ENCODE measurements at regions not wholly inside any gene's neighbourhood (a gene's known extent, or its start where the extent isn't known, plus 50 kb on each side); places are given as distances from the start of the nearest gene placed in this dataset.

DNA sequence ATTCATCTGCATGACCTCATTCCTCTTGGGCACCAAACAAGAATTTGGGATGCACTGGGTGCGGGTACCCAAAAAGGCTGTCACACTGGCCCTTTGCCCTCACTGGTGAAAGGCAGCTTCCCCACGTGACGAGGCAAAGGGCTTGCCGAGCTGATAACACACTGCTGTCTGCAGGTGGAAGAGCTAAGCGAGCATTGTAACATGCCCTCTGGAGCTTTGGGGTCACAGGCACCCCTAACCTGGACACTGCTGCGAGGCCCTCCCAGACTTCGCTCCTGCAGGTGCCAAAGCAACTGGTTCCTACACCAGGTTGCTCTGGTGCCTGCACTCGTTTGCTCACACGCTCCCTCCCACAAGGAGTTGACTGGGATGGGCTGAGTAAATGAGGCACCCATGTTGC lies 1595.7 kb downstream of the HACE1 start:
- no peaks in the 10 kb centered on the region for H3K36me3 ChIP-seq (ENCODE audit: control insufficient read depth, insufficient read depth, low read length)
- H3K9me3 ChIP-seq (ENCODE audit: control insufficient read depth, low read length): no peaks in the 10 kb centered on the region
- Mint-ChIP-seq H3K27me3 (ENCODE audit: insufficient read depth) (no peaks in the 10 kb centered on the region), H3K27ac (no peak overlapping the region), H3K9me3 (peaks cover 2% of the 10 kb centered on the region), H3K4me3 (no peak overlapping the region), H3K4me1 (no peaks in the 10 kb centered on the region), H3K36me3 (ENCODE audit: low read depth) (no peaks in the 10 kb centered on the region)
- no peaks in the 10 kb centered on the region for H3K4me1 ChIP-seq (ENCODE audit: control insufficient read depth, insufficient read depth, low read length)
- H3K27ac ChIP-seq (ENCODE audit: low read depth, low read length): no peak overlapping the region
- H3K4me3 ChIP-seq (ENCODE audit: low read length): no peak overlapping the region
- H3K9ac ChIP-seq (ENCODE audit: extremely low read depth, low read length, poor library complexity, severe bottlenecking): no peak overlapping the region
- TF ChIP-seq, protein P1, sequence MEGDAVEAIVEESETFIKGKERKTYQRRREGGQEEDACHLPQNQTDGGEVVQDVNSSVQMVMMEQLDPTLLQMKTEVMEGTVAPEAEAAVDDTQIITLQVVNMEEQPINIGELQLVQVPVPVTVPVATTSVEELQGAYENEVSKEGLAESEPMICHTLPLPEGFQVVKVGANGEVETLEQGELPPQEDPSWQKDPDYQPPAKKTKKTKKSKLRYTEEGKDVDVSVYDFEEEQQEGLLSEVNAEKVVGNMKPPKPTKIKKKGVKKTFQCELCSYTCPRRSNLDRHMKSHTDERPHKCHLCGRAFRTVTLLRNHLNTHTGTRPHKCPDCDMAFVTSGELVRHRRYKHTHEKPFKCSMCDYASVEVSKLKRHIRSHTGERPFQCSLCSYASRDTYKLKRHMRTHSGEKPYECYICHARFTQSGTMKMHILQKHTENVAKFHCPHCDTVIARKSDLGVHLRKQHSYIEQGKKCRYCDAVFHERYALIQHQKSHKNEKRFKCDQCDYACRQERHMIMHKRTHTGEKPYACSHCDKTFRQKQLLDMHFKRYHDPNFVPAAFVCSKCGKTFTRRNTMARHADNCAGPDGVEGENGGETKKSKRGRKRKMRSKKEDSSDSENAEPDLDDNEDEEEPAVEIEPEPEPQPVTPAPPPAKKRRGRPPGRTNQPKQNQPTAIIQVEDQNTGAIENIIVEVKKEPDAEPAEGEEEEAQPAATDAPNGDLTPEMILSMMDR (conservative IDR thresholded peaks at IDR 0.05): no peak
- H3K27me3 ChIP-seq (ENCODE audit: control insufficient read depth, insufficient read depth, low read length, poor library complexity, severe bottlenecking): no peaks in the 10 kb centered on the region
- WGBS, 2 experiments (ENCODE audit: insufficient coverage in 1 of 2, insufficient read length in 1 of 2): 94 to 99% methylated on average over 9 of the region's 9 CpGs
- DNase-seq: no peak

DNA sequence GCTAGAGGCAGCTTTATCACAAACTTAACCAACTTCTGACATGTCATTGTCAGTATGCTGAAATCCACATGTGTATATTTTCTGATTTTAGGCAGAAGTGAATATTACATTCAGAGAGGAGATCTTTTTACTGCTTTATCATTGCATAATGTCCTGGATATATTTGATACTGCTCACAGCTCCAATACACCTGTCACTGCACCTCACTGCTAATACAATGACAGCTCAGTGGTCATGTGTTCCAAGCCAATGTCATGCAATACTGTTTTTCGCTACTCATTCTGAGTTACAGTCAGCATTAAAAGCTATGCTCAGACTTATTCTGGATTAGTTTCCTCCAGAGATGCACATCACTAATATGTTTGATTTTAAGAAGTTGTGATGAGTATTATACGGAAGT lies 1604.6 kb downstream of the HACE1 start:
- Mint-ChIP-seq H3K27me3 (ENCODE audit: insufficient read depth) (no peaks in the 10 kb centered on the region), H3K36me3 (ENCODE audit: low read depth) (no peaks in the 10 kb centered on the region), H3K4me1 (no peaks in the 10 kb centered on the region), H3K9me3 (peaks cover 2% of the 10 kb centered on the region), H3K4me3 (no peak overlapping the region), H3K27ac (no peak overlapping the region)
- DNase-seq: no peak
- Histone ChIP-seq H3K4me1 (ENCODE audit: control insufficient read depth, insufficient read depth, low read length) (no peaks in the 10 kb centered on the region), H3K9me3 (ENCODE audit: control insufficient read depth, low read length) (no peaks in the 10 kb centered on the region), H3K4me3 (ENCODE audit: low read length) (no peak overlapping the region), H3K36me3 (ENCODE audit: control insufficient read depth, insufficient read depth, low read length) (no peaks in the 10 kb centered on the region), H3K27ac (ENCODE audit: low read depth, low read length) (no peak overlapping the region), H3K9ac (ENCODE audit: extremely low read depth, low read length, poor library complexity, severe bottlenecking) (no peak overlapping the region), H3K27me3 (ENCODE audit: control insufficient read depth, insufficient read depth, low read length, poor library complexity, severe bottlenecking) (no peaks in the 10 kb centered on the region)
- 79 to 100% methylated on average over 2 of the region's 2 CpGs for WGBS, 2 experiments (ENCODE audit: insufficient coverage in 1 of 2, insufficient read length in 1 of 2)
- TF ChIP-seq, protein P1 (conservative IDR thresholded peaks at IDR 0.05): no peak

DNA sequence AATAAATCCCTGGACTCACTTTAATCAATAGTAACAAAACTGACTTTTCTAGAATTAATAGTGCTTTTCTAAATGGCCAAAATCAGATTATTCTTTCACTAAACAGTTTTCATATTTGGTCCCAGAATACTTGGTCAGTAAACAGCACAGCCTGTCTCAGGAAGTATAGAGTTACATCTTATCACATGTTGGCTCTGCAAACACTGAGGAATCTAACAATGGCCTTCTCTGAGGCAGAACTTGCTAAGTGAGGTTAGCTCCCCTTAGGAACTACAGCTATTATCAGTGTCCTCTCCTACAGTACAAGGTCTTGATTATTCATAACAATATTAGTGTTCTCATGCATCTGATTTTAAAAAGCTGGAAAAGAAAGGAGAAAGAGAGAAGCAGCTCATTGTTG lies 1622.8 kb downstream of the HACE1 start:
- Mint-ChIP-seq H3K27ac (no peak overlapping the region), H3K4me3 (no peak overlapping the region), H3K9me3 (peaks cover 4% of the 10 kb centered on the region), H3K27me3 (ENCODE audit: insufficient read depth) (no peaks in the 10 kb centered on the region), H3K36me3 (ENCODE audit: low read depth) (no peaks in the 10 kb centered on the region), H3K4me1 (peaks cover 5% of the 10 kb centered on the region)
- Histone ChIP-seq H3K27ac (ENCODE audit: low read depth, low read length) (no peak overlapping the region), H3K9me3 (ENCODE audit: control insufficient read depth, low read length) (no peaks in the 10 kb centered on the region), H3K4me3 (ENCODE audit: low read length) (no peak overlapping the region), H3K9ac (ENCODE audit: extremely low read depth, low read length, poor library complexity, severe bottlenecking) (no peak overlapping the region), H3K36me3 (ENCODE audit: control insufficient read depth, insufficient read depth, low read length) (no peaks in the 10 kb centered on the region), H3K4me1 (ENCODE audit: control insufficient read depth, insufficient read depth, low read length) (no peaks in the 10 kb centered on the region), H3K27me3 (ENCODE audit: control insufficient read depth, insufficient read depth, low read length, poor library complexity, severe bottlenecking) (no peaks in the 10 kb centered on the region)
- TF ChIP-seq, protein P1 (conservative IDR thresholded peaks at IDR 0.05): no peak
- DNase-seq: no peak
